ENCODE measurements at regions not wholly inside any gene's neighbourhood (a gene's known extent, or its start where the extent isn't known, plus 50 kb on each side); places are given as distances from the start of the nearest gene placed in this dataset.

- no peak for TF ChIP-seq EZH2phosphoT487 (IDR thresholded peaks at IDR 0.05; ENCODE audit: insufficient read depth, low read depth)
- TF ChIP-seq EZH2 (IDR thresholded peaks at IDR 0.05; ENCODE audit: insufficient read depth, poor library complexity, severe bottlenecking): no peak
These were observed 78.4 kb upstream of the ZNF516 start for GRCh38 chr18:76573325-76574025.
